Ovary (tissue), 7 donors: ENCODE measurements at regions not wholly inside any gene's neighbourhood (a gene's known extent, or its start where the extent isn't known, plus 50 kb on each side); places are given as distances from the start of the nearest gene placed in this dataset.

ENCODE experiments used
- DNase-seq, 5 donors: peaks; one replicate each; pipeline ENCODE4 v3.0.0-alpha.2; 2019 to 2020
- H3K27ac ChIP-seq, 2 donors: fragments of 200-600 bp; one replicate each; pipeline versions ENCODE4 v1.5.1 to v1.8.0; 2019 to 2022
- H3K27me3 ChIP-seq: fragments of 200-600 bp; one replicate; pipeline ENCODE4 v1.8.0; 2022
- H3K36me3 ChIP-seq: fragments of 200-600 bp; sonication (generic); one replicate; pipeline ENCODE4 v1.5.1; 2019
- H3K4me1 ChIP-seq: one replicate; pipeline ENCODE4 v1.8.1; 2013; ENCODE audit warnings: mild to moderate bottlenecking, moderate library complexity; ENCODE audit not compliant: insufficient read depth
- H3K4me3 ChIP-seq: fragments of 200-600 bp; sonication (generic); one replicate; pipeline ENCODE4 v1.5.1; 2017
- H3K9me3 ChIP-seq, 2 donors: fragments of 200-600 bp in 1 of 2; sonication (generic) in 1 of 2; one replicate each; pipeline versions ENCODE4 v1.5.1 to v1.8.1; 2013 to 2019; ENCODE audit warnings: mild to moderate bottlenecking in 1 of 2, moderate library complexity in 1 of 2
- CTCF ChIP-seq, 3 donors: fragments of 450-650 bp in 2 of 3; fragments of 200-600 bp in 1 of 3; IDR thresholded peaks; one replicate each; pipeline versions ENCODE4 v1.5.1 to v1.8.0; 2016 to 2022; ENCODE audit warnings: antibody characterized with exemption in 3 of 3, mild to moderate bottlenecking in 1 of 3
- EP300 ChIP-seq: sonication (generic); formaldehyde crosslinking; IDR thresholded peaks from one replicate; pipeline ENCODE4 v1.6.1; 2017; ENCODE audit warnings: antibody characterized with exemption
- POLR2A ChIP-seq: fragments of 450-650 bp; IDR thresholded peaks from one replicate; pipeline ENCODE4 v1.6.1; 2017; ENCODE audit warnings: antibody characterized with exemption, mild to moderate bottlenecking, moderate library complexity
- WGBS, 3 donors: extraction: QIAGEN DNeasy Blood & Tissue Kit in 1 of 3; methylation state at CpG; one replicate each; pipeline versions ENCODE4 v1.1.5 to v1.1.7; 2013 to 2017; 5-methylcytosine and 5-hydroxymethylcytosine counted together
- intact Hi-C, 4 donors: fragments of 100-400 bp; cut with DNase I; formaldehyde crosslinking; loops; one replicate each; pipeline versions ENCODE4 v1.11.0 to v1.15.1; 2022 to 2023
- donor health status: DM: no; HTN: no; CAD: no; lungs with moderate emphysema.
- donor health status: DM: no; HTN: no; CAD: no.
- donor health status: Bipolar disorder and iron deficiency.
- donor health status: DM: no; HTN: no; CAD: no.
- donor health status: DM: yes; HTN: yes; CAD: no.

- peaks cover 0 to 6% of the 10 kb centered on the region in 2 donors for H3K9me3 ChIP-seq
- no peaks in the 10 kb centered on the region for H3K27me3 ChIP-seq
- H3K4me1 ChIP-seq = peaks cover 10% of the 10 kb centered on the region
- TF ChIP-seq EP300 (no peak), CTCF (IDR thresholded peaks at IDR 0.05) (no peak), POLR2A (no peak)
- no peaks in the 10 kb centered on the region for H3K36me3 ChIP-seq
- H3K27ac ChIP-seq = no peak overlapping the region
- WGBS, 3 donors = 55 to 77% (median 76%) methylated on average over 9 of the region's 9 CpGs
- intact Hi-C loops = loop anchor here (5.0 to 10.0 kb wide), 7 partner anchors 188 to 1222 kb away; partner anchors contain the start of gene MEIS1 (in 1 of the 4)
- peak; percentile 22 to 48 (median 33) for DNase-seq
- no peak overlapping the region for H3K4me3 ChIP-seq
Observed at GRCh38 chr2:67649331-67650261, 252.5 kb downstream of the ETAA1 start.

- 8 to 19% (median 14%) methylated on average over 8 of the region's 8 CpGs for WGBS, 3 donors
Observed at GRCh38 chr2:67650291-67651133, 253.4 kb downstream of the ETAA1 start.

GRCh38 chr2:67651565-67651964 is 254.4 kb downstream of the ETAA1 start:
- Histone ChIP-seq H3K27me3 (no peaks in the 10 kb centered on the region), H3K36me3 (no peaks in the 10 kb centered on the region), H3K27ac (no peak overlapping the region), H3K4me3 (no peak overlapping the region), H3K4me1 (peaks cover 10% of the 10 kb centered on the region), H3K9me3 (peaks cover 0 to 6% of the 10 kb centered on the region in 2 donors)
- no peak for TF ChIP-seq EP300
- TF ChIP-seq POLR2A = no peak
- TF ChIP-seq CTCF (IDR thresholded peaks at IDR 0.05) = no peak
- intact Hi-C loops = loop anchor here in 2 of 4 donors (5.0 kb wide), 3 partner anchors 186 to 1224 kb away; no protein-coding TSS in a partner anchor
- 27 to 40% (median 29%) methylated on average over 3 of the region's 3 CpGs for WGBS, 3 donors
- DNase-seq = no peak

More at GRCh38 chr2:67650291-67651133, 253.4 kb downstream of the ETAA1 start:
- H3K36me3 ChIP-seq = no peaks in the 10 kb centered on the region
- peaks cover 10% of the 10 kb centered on the region for H3K4me1 ChIP-seq
- intact Hi-C loops = loop anchor here in 2 of 4 donors (5.0 kb wide), 3 partner anchors 187 to 1223 kb away; no protein-coding TSS in a partner anchor
- TF ChIP-seq POLR2A (no peak), CTCF (IDR thresholded peaks at IDR 0.05) (peak; percentile 32 to 70 (median 43)), EP300 (no peak)
- DNase-seq = peak; percentile 77 to 88 (median 84)
- peaks cover 0 to 6% of the 10 kb centered on the region in 2 donors for H3K9me3 ChIP-seq
- no peaks in the 10 kb centered on the region for H3K27me3 ChIP-seq
- H3K4me3 ChIP-seq = no peak overlapping the region
- no peak overlapping the region for H3K27ac ChIP-seq

GRCh38 chr2:67652679-67653078 is 255.5 kb downstream of the ETAA1 start:
- Histone ChIP-seq H3K4me1 (peaks cover 10% of the 10 kb centered on the region), H3K36me3 (no peaks in the 10 kb centered on the region), H3K27me3 (no peaks in the 10 kb centered on the region), H3K27ac (no peak overlapping the region), H3K9me3 (no peaks in the 10 kb centered on the region), H3K4me3 (no peak overlapping the region)
- TF ChIP-seq CTCF (IDR thresholded peaks at IDR 0.05) (no peak), POLR2A (no peak), EP300 (no peak)
- no peak for DNase-seq
- intact Hi-C loops = loop anchor here in 2 of 4 donors (5.0 kb wide), 3 partner anchors 185 to 1225 kb away; no protein-coding TSS in a partner anchor
- 64 to 91% (median 86%) methylated on average over 1 of the region's 1 CpG for WGBS, 3 donors
